HG02970 (cell line): ENCODE measurements at regions not wholly inside any gene's neighbourhood (a gene's known extent, or its start where the extent isn't known, plus 50 kb on each side); places are given as distances from the start of the nearest gene placed in this dataset.

Experiments
- ATAC-seq: cut with Tn5 transposase; IDR thresholded peaks from one replicate; pipeline ENCODE4 v1.9.1; 2021; ENCODE audit warnings: mild to moderate bottlenecking, moderate library complexity, moderate number of reproducible peaks; ENCODE audit not compliant: unreplicated experiment, low FRiP score

- ATAC-seq = no peak
Measured at GRCh38 chr2:9107168-9108025, 99.2 kb upstream of the ASAP2 start.

- ATAC-seq = no peak
Measured at GRCh38 chr2:9106338-9107167, 100.1 kb upstream of the ASAP2 start.

GRCh38 chr2:9105601-9106337, 100.8 kb upstream of the ASAP2 start:
- no peak for ATAC-seq

GRCh38 chr2:9103663-9104277, 100.3 kb upstream of the MBOAT2 start:
- no peak for ATAC-seq

GRCh38 chr2:9102861-9103662, 99.6 kb upstream of the MBOAT2 start:
- ATAC-seq = no peak

GRCh38 chr2:9101763-9102425, 98.4 kb upstream of the MBOAT2 start:
- no peak for ATAC-seq

GRCh38 chr2:9100080-9100876, 96.8 kb upstream of the MBOAT2 start:
- ATAC-seq = no peak

GRCh38 chr2:9099341-9099751, 95.9 kb upstream of the MBOAT2 start:
- ATAC-seq = no peak

GRCh38 chr2:9097892-9098291, 94.4 kb upstream of the MBOAT2 start:
- ATAC-seq = no peak

GRCh38 chr2:9097239-9097638, 93.8 kb upstream of the MBOAT2 start:
- no peak for ATAC-seq

- no peak for ATAC-seq
Measured at GRCh38 chr2:9096761-9097160, 93.3 kb upstream of the MBOAT2 start.

GRCh38 chr2:9095690-9096089, 92.2 kb upstream of the MBOAT2 start:
- ATAC-seq = no peak

GRCh38 chr2:9095226-9095625, 91.7 kb upstream of the MBOAT2 start:
- no peak for ATAC-seq

- ATAC-seq = no peak
Measured at GRCh38 chr2:9094117-9094516, 90.6 kb upstream of the MBOAT2 start.

GRCh38 chr2:9093324-9093723, 89.8 kb upstream of the MBOAT2 start:
- no peak for ATAC-seq

- ATAC-seq = peak; percentile 72
Measured at GRCh38 chr2:9092383-9093282, 89.1 kb upstream of the MBOAT2 start.

GRCh38 chr2:9091811-9092210, 88.3 kb upstream of the MBOAT2 start:
- no peak for ATAC-seq
